ENCODE measurements at regions not wholly inside any gene's neighbourhood (a gene's known extent, or its start where the extent isn't known, plus 50 kb on each side); places are given as distances from the start of the nearest gene placed in this dataset.

- TF ChIP-seq EZH2 (IDR thresholded peaks at IDR 0.05; ENCODE audit: borderline replicate concordance, low read length) (no peak), CTCF (IDR thresholded peaks at IDR 0.05; ENCODE audit: low read length) (no peak)
Observed at GRCh38 chr7:106382129-106382528, 97.3 kb upstream of the NAMPT start.
